ENCODE measurements at regions not wholly inside any gene's neighbourhood (a gene's known extent, or its start where the extent isn't known, plus 50 kb on each side); places are given as distances from the start of the nearest gene placed in this dataset.

- DNase-seq: no peak
- Mint-ChIP-seq H3K27ac (no peak overlapping the region), H3K9me3 (no peaks in the 10 kb centered on the region), H3K27me3 (peaks cover 8% of the 10 kb centered on the region), H3K4me3 (no peak overlapping the region), H3K36me3 (ENCODE audit: low read depth) (no peaks in the 10 kb centered on the region), H3K4me1 (no peaks in the 10 kb centered on the region)
- intact Hi-C loops (cut with micrococcal nuclease): no loop called here
Measured at GRCh38 chr12:3336606-3337311, 154.2 kb upstream of the PRMT8 start.

DNA sequence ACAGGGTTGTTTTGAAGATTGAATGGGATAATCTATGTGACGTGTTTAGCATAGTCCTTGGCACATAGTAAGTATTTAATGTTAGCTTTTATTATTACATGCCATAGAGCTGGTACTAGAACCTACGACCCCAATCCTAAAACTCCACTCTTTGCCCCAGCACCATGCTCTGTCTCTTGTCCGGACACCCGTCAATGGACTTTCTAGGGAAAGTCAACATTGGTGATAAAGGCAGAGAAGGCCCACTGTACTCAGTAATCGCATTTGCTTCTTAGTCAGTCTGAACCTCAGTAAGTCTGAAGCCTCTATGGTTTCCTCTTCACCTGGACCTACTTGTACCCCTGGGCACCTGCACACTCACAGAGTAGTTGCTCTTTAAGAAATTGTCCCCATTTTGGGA, 153.1 kb upstream of the PRMT8 start:
- Mint-ChIP-seq H3K27ac (no peak overlapping the region), H3K4me1 (no peaks in the 10 kb centered on the region), H3K9me3 (no peaks in the 10 kb centered on the region), H3K36me3 (ENCODE audit: low read depth) (no peaks in the 10 kb centered on the region), H3K27me3 (peaks cover 9% of the 10 kb centered on the region), H3K4me3 (no peak overlapping the region)
- intact Hi-C loops (cut with micrococcal nuclease): no loop called here
- no peak for DNase-seq

DNA sequence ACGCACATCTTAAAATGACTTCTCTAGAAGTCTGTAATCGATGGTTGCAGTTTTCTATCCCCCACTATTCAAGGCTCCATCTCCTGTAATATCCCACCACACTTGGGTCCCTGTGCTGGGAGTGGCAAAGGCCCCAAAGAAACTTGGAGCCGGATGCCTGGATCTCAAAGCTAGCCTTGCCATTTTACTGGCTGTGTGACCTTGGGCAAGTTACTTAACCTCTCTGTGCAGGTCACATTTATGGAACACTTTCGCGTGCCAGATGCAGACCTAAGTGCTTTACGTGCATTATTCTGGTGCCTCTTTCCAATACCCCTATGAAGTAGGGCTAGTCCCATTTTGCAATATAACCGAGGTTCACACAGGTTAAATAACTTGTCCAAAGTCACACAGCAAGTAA, 151.8 kb upstream of the PRMT8 start:
- Mint-ChIP-seq H3K4me3 (no peak overlapping the region), H3K9me3 (no peaks in the 10 kb centered on the region), H3K36me3 (ENCODE audit: low read depth) (no peaks in the 10 kb centered on the region), H3K4me1 (no peaks in the 10 kb centered on the region), H3K27ac (no peak overlapping the region), H3K27me3 (peaks cover 9% of the 10 kb centered on the region)
- DNase-seq: no peak
- intact Hi-C loops (cut with micrococcal nuclease): no loop called here

GRCh38 chr12:3341594-3341993, 149.4 kb upstream of the PRMT8 start:
- DNase-seq: no peak
- Mint-ChIP-seq H3K4me1 (no peaks in the 10 kb centered on the region), H3K4me3 (no peak overlapping the region), H3K27ac (no peak overlapping the region), H3K36me3 (ENCODE audit: low read depth) (no peaks in the 10 kb centered on the region), H3K27me3 (peaks cover 5% of the 10 kb centered on the region), H3K9me3 (no peaks in the 10 kb centered on the region)
- intact Hi-C loops (cut with micrococcal nuclease): no loop called here

DNA sequence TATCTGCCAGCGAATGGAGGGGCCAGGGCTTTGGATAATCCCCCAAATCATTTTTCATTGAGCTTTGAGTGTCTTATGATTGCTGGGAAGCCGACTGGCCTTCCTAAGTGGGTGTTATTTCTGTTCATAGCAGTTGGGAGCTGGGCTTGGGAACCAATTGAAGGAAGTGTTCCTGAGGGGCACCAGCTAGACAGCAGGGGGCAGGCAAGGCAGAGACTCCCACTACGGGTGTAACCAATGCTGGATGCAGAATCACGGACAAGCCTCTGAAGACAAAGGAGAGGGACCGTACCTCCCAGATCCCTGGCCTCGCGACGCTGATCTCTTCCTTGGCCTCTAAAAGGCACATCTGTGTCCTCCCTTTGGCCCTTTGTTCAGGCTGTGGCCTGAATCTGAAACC, 149.0 kb upstream of the PRMT8 start:
- peaks cover 5% of the 10 kb centered on the region for H3K27me3 Mint-ChIP-seq
- H3K36me3 Mint-ChIP-seq (ENCODE audit: low read depth): no peaks in the 10 kb centered on the region
- no peaks in the 10 kb centered on the region for H3K4me1 Mint-ChIP-seq
- no peak for DNase-seq
- H3K27ac Mint-ChIP-seq: no peak overlapping the region
- no peak overlapping the region for H3K4me3 Mint-ChIP-seq
- no peaks in the 10 kb centered on the region for H3K9me3 Mint-ChIP-seq
- intact Hi-C loops (cut with micrococcal nuclease): no loop called here

DNA sequence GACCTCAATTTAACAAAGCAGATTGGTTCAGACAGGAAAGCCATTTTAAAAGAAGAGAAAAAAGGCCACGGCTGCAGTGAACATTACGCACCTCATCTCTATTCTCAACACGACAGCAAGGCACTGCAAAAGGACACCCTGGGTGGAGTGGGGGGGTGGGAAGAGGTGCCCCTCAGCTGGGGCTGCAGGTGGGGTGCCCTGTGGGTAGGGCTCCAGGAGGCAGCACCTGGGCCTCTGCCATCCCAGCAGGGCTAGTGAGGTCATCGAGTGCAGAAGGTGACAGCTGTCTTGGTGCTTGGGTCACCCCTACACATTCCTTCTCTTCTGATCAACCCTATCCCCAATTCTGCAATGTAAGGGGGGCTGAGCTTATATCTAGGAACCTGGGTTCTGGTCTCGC, 142.9 kb upstream of the PRMT8 start:
- no peaks in the 10 kb centered on the region for H3K36me3 Mint-ChIP-seq (ENCODE audit: low read depth)
- H3K4me3 Mint-ChIP-seq: no peak overlapping the region
- intact Hi-C loops (cut with micrococcal nuclease): no loop called here
- peaks cover 5% of the 10 kb centered on the region for H3K27me3 Mint-ChIP-seq
- no peak overlapping the region for H3K27ac Mint-ChIP-seq
- H3K9me3 Mint-ChIP-seq: no peaks in the 10 kb centered on the region
- DNase-seq: no peak
- H3K4me1 Mint-ChIP-seq: no peaks in the 10 kb centered on the region

DNA sequence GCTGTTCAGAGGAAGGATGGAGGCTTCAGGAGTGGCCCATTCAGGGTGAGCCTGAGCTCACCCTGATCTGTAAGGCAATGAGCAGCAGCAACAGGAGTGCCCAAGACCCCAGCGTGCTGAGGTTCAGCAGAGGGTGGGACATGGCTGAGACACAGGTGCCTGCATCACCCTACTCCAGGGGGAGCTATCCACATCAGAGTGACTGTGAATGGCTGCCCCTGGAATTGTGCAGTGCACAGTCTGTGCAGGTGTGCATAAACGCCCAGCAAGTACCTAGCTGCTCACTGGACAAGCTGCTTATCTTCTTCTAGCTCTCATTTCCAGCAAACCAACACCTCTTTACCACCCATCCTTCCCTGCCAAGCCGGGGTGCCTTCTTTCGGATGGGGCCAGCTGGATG, 140.6 kb upstream of the PRMT8 start:
- no peak for DNase-seq
- Mint-ChIP-seq H3K4me1 (no peaks in the 10 kb centered on the region), H3K36me3 (ENCODE audit: low read depth) (no peaks in the 10 kb centered on the region), H3K9me3 (no peaks in the 10 kb centered on the region), H3K27me3 (peaks cover 5% of the 10 kb centered on the region), H3K4me3 (no peak overlapping the region), H3K27ac (no peak overlapping the region)
- intact Hi-C loops (cut with micrococcal nuclease): no loop called here

GRCh38 chr12:3351731-3352130, 139.3 kb upstream of the PRMT8 start:
- intact Hi-C loops (cut with micrococcal nuclease): no loop called here
- no peaks in the 10 kb centered on the region for H3K36me3 Mint-ChIP-seq (ENCODE audit: low read depth)
- H3K27ac Mint-ChIP-seq: no peak overlapping the region
- peaks cover 5% of the 10 kb centered on the region for H3K27me3 Mint-ChIP-seq
- no peaks in the 10 kb centered on the region for H3K9me3 Mint-ChIP-seq
- H3K4me3 Mint-ChIP-seq: no peak overlapping the region
- no peaks in the 10 kb centered on the region for H3K4me1 Mint-ChIP-seq
- DNase-seq: no peak

GRCh38 chr12:3352230-3352629, 138.8 kb upstream of the PRMT8 start:
- Mint-ChIP-seq H3K27me3 (peaks cover 5% of the 10 kb centered on the region), H3K36me3 (ENCODE audit: low read depth) (no peaks in the 10 kb centered on the region), H3K9me3 (no peaks in the 10 kb centered on the region), H3K4me3 (no peak overlapping the region), H3K4me1 (no peaks in the 10 kb centered on the region), H3K27ac (no peak overlapping the region)
- DNase-seq: no peak
- intact Hi-C loops (cut with micrococcal nuclease): no loop called here

DNA sequence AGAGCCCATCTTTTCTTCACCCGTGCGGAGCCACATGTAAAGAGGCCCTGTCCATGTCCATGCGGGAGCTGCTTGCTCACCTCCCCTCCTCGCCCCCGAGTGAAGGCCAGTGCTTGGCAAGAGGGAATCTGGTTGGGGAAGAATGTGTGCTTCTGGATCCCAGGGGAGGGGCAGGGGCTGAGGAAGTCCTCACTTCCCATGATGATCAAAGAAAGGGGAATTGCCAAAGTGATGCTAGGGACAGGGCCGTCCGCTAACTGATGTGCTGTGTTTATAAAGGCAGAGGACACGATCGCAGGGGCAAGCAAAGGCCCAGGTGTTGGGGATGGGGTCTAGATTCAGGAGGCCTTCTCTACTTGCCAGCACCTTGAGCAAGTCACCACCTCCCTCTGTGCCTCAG, 137.4 kb upstream of the PRMT8 start:
- H3K36me3 Mint-ChIP-seq (ENCODE audit: low read depth): no peaks in the 10 kb centered on the region
- H3K27ac Mint-ChIP-seq: no peak overlapping the region
- H3K4me3 Mint-ChIP-seq: no peak overlapping the region
- H3K27me3 Mint-ChIP-seq: peaks cover 5% of the 10 kb centered on the region
- DNase-seq: no peak
- H3K4me1 Mint-ChIP-seq: no peaks in the 10 kb centered on the region
- H3K9me3 Mint-ChIP-seq: no peaks in the 10 kb centered on the region
- intact Hi-C loops (cut with micrococcal nuclease): no loop called here

DNA sequence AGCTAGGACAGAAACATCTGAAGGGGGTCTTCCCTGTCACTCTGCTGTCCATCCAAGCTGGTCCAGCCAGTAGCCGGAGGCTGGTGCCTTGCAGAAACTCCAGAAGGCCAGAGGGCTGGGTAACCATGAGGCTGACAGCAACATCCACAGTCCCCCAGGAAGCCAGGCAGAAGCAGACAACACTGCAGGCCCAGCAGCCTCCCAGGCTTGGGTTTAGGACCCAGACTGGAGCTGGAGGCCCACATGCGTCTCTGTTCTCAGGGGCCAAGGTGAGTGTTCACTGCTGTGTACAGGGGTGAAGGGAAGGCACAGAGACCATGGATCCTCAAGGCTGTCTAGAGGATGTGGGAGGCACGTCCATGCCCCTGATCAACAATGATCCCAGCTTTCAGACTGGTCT, 136.4 kb upstream of the PRMT8 start:
- Mint-ChIP-seq H3K9me3 (no peaks in the 10 kb centered on the region), H3K4me1 (no peaks in the 10 kb centered on the region), H3K27me3 (peaks cover 5% of the 10 kb centered on the region), H3K4me3 (no peak overlapping the region), H3K27ac (no peak overlapping the region), H3K36me3 (ENCODE audit: low read depth) (no peaks in the 10 kb centered on the region)
- no peak for DNase-seq
- intact Hi-C loops (cut with micrococcal nuclease): no loop called here

GRCh38 chr12:3355378-3355900, 135.6 kb upstream of the PRMT8 start:
- Mint-ChIP-seq H3K4me1 (no peaks in the 10 kb centered on the region), H3K27me3 (no peaks in the 10 kb centered on the region), H3K9me3 (no peaks in the 10 kb centered on the region), H3K4me3 (no peak overlapping the region), H3K36me3 (ENCODE audit: low read depth) (no peaks in the 10 kb centered on the region), H3K27ac (no peak overlapping the region)
- intact Hi-C loops (cut with micrococcal nuclease): no loop called here
- no peak for DNase-seq

- no peak overlapping the region for H3K27ac Mint-ChIP-seq
- no peaks in the 10 kb centered on the region for H3K9me3 Mint-ChIP-seq
- H3K36me3 Mint-ChIP-seq (ENCODE audit: low read depth): no peaks in the 10 kb centered on the region
- H3K4me3 Mint-ChIP-seq: no peak overlapping the region
- intact Hi-C loops (cut with micrococcal nuclease): no loop called here
- DNase-seq: no peak
- H3K4me1 Mint-ChIP-seq: no peaks in the 10 kb centered on the region
- peaks cover 3% of the 10 kb centered on the region for H3K27me3 Mint-ChIP-seq
Measured at GRCh38 chr12:3357950-3358525, 133.0 kb upstream of the PRMT8 start.

DNA sequence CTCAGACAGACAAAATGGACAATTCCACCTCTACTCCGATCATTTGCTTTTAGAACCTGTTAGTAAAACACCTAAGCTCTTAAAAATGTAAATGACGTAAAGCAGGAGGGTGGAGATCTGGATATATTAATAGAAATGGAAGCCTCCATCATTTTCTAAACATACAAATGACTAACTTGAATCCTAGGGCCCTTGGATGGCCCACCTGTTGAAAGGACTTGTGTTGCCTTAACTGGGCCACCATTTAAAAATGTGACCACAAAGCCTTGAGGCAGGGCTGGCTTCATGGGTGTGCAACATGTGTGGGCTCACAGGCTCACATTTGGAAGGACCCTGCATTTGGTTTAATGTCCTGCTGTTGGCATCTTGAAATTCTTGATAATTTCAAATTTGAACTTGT, 131.5 kb upstream of the PRMT8 start:
- no peak overlapping the region for H3K27ac Mint-ChIP-seq
- no peak overlapping the region for H3K4me3 Mint-ChIP-seq
- no peak for DNase-seq
- intact Hi-C loops (cut with micrococcal nuclease): no loop called here
- H3K27me3 Mint-ChIP-seq: peaks cover 11% of the 10 kb centered on the region
- H3K36me3 Mint-ChIP-seq (ENCODE audit: low read depth): no peaks in the 10 kb centered on the region
- H3K9me3 Mint-ChIP-seq: no peaks in the 10 kb centered on the region
- no peaks in the 10 kb centered on the region for H3K4me1 Mint-ChIP-seq

GRCh38 chr12:3361146-3361545, 129.9 kb upstream of the PRMT8 start:
- DNase-seq: no peak
- H3K27ac Mint-ChIP-seq: no peak overlapping the region
- H3K36me3 Mint-ChIP-seq (ENCODE audit: low read depth): no peaks in the 10 kb centered on the region
- no peaks in the 10 kb centered on the region for H3K9me3 Mint-ChIP-seq
- peaks cover 23% of the 10 kb centered on the region for H3K27me3 Mint-ChIP-seq
- H3K4me3 Mint-ChIP-seq: no peak overlapping the region
- intact Hi-C loops (cut with micrococcal nuclease): no loop called here
- no peaks in the 10 kb centered on the region for H3K4me1 Mint-ChIP-seq

Measured in activated CD4-positive, alpha-beta T cell treated with anti-CD3 and anti-CD28 coated beads, Interleukin-2, amount 10 ng/mL, durations not matched to agents 24 days and 14 days (primary cell).